ENCODE measurements at regions not wholly inside any gene's neighbourhood (a gene's known extent, or its start where the extent isn't known, plus 50 kb on each side); places are given as distances from the start of the nearest gene placed in this dataset.
"Not testable (repeated sequence)": the region's sequence is repeated elsewhere in the genome, so short reads cannot be mapped to it uniquely, and the experiment has no call there.

GRCh38 chr4:186789651-186790050 lies 66.0 kb upstream of the FAT1 start:
- no peak overlapping the region for H3K4me3 ChIP-seq (replicated peaks; ENCODE audit: low read depth, low read length)
- DNase-seq (ENCODE audit: extremely low read depth, low read depth), result no peak
- no peak for TF ChIP-seq CTCF (IDR thresholded peaks at IDR 0.05; ENCODE audit: low read depth, low read length, missing control alignments)

GRCh38 chr4:186790630-186791029 lies 67.0 kb upstream of the FAT1 start:
- no peak for TF ChIP-seq CTCF (IDR thresholded peaks at IDR 0.05; ENCODE audit: low read depth, low read length, missing control alignments)
- no peak overlapping the region for H3K4me3 ChIP-seq (replicated peaks; ENCODE audit: low read depth, low read length)
- no peak for DNase-seq (ENCODE audit: extremely low read depth, low read depth)

- no peak for TF ChIP-seq CTCF (IDR thresholded peaks at IDR 0.05; ENCODE audit: low read depth, low read length, missing control alignments)
- no peak overlapping the region for H3K4me3 ChIP-seq (replicated peaks; ENCODE audit: low read depth, low read length)
- no peak for DNase-seq (ENCODE audit: extremely low read depth, low read depth)
Observed at GRCh38 chr4:186792728-186793366, 69.2 kb upstream of the FAT1 start.

- DNase-seq (ENCODE audit: extremely low read depth, low read depth), result no peak
- TF ChIP-seq CTCF (IDR thresholded peaks at IDR 0.05; ENCODE audit: low read depth, low read length, missing control alignments), result no peak
- H3K4me3 ChIP-seq (replicated peaks; ENCODE audit: low read depth, low read length), result no peak overlapping the region
Observed at GRCh38 chr4:186798951-186799659, 75.4 kb upstream of the FAT1 start.

- no peak for DNase-seq (ENCODE audit: extremely low read depth, low read depth)
- no peak for TF ChIP-seq CTCF (IDR thresholded peaks at IDR 0.05; ENCODE audit: low read depth, low read length, missing control alignments)
- no peak overlapping the region for H3K4me3 ChIP-seq (replicated peaks; ENCODE audit: low read depth, low read length)
Observed at GRCh38 chr4:186805020-186805820, 81.6 kb upstream of the FAT1 start.

GRCh38 chr4:186805917-186806316 lies 82.3 kb upstream of the FAT1 start:
- not testable (repeated sequence) for H3K4me3 ChIP-seq (replicated peaks; ENCODE audit: low read depth, low read length); DNase-seq (ENCODE audit: extremely low read depth, low read depth)
